Common myeloid progenitor, CD34-positive (primary cell): ENCODE measurements at regions not wholly inside any gene's neighbourhood (a gene's known extent, or its start where the extent isn't known, plus 50 kb on each side); places are given as distances from the start of the nearest gene placed in this dataset.

Experiments used
- CTCF ChIA-PET: fragments of 350-600 bp; sonication (Branson Sonifier 250); formaldehyde crosslinking; loops from one replicate; lab custom pipeline; 2021; ENCODE audit warnings: antibody characterized with exemption; lab: Charles Lee
- POLR2A ChIA-PET: fragments of 350-600 bp; sonication (Branson Sonifier 250); formaldehyde crosslinking; loops from one replicate; lab custom pipeline; 2021; ENCODE audit warnings: antibody characterized with exemption; lab: Charles Lee
- DNase-seq, 3 donors: peaks; one replicate each; pipeline versions ENCODE4 v3.0.0 to v3.0.0-alpha.2; 2013
- H3K27ac ChIP-seq, 2 experiments: 1 replicate in 1 of 2; 2 replicates in 1 of 2; pipeline ENCODE4 v1.7.0; 2013; ENCODE audit warnings: inconsistent platforms in 2 of 2, low read length in 2 of 2, mild to moderate bottlenecking in 2 of 2, low read depth in 1 of 2, moderate library complexity in 1 of 2; ENCODE audit not compliant: severe bottlenecking in 2 of 2, insufficient read depth in 1 of 2, poor library complexity in 1 of 2
- H3K27me3 ChIP-seq, 5 experiments: replicated peaks in 2 of 5; 1 replicate in 3 of 5; 2 replicates in 2 of 5; pipeline versions ENCODE4 v1.6.1 to v1.7.0; 2013; ENCODE audit warnings: low read length in 4 of 5, mild to moderate bottlenecking in 2 of 5, moderate library complexity in 2 of 5, inconsistent platforms in 1 of 5; ENCODE audit not compliant: insufficient read depth in 5 of 5, control insufficient read depth in 4 of 5
- H3K36me3 ChIP-seq, 4 experiments: 1 replicate in 2 of 4; 2 replicates in 2 of 4; pipeline versions ENCODE4 v1.6.1 to v1.7.0; 2013; ENCODE audit warnings: low read length in 3 of 4, control low read depth in 1 of 4, mild to moderate bottlenecking in 1 of 4; ENCODE audit not compliant: control insufficient read depth in 4 of 4, insufficient read depth in 4 of 4
- H3K4me1 ChIP-seq, 4 experiments: 1 replicate in 3 of 4; 2 replicates in 1 of 4; pipeline versions ENCODE4 v1.6.1 to v1.7.1; 2013; ENCODE audit warnings: low read length in 3 of 4, mild to moderate bottlenecking in 3 of 4, control low read depth in 1 of 4, inconsistent platforms in 1 of 4, moderate library complexity in 1 of 4; ENCODE audit not compliant: control insufficient read depth in 4 of 4, insufficient read depth in 4 of 4; ENCODE audit errors: control extremely low read depth in 1 of 4
- H3K4me3 ChIP-seq, 7 experiments: 1 replicate in 4 of 7; 2 replicates in 3 of 7; pipeline versions ENCODE4 v1.5.1 to v1.7.0; 2013; ENCODE audit warnings: mild to moderate bottlenecking in 7 of 7, low read length in 6 of 7, moderate library complexity in 6 of 7, inconsistent platforms in 2 of 7, low read depth in 2 of 7, control low read depth in 1 of 7; ENCODE audit not compliant: insufficient read depth in 4 of 7, control insufficient read depth in 1 of 7; ENCODE audit errors: extremely low read depth in 1 of 7
- H3K9me3 ChIP-seq, 5 experiments: 1 replicate in 4 of 5; 2 replicates in 1 of 5; pipeline versions ENCODE4 v1.6.1 to v1.7.1; 2013; ENCODE audit warnings: low read length in 4 of 5, mild to moderate bottlenecking in 2 of 5, inconsistent platforms in 1 of 5, low read depth in 1 of 5, moderate library complexity in 1 of 5; ENCODE audit not compliant: control insufficient read depth in 4 of 5, insufficient read depth in 2 of 5; ENCODE audit errors: control extremely low read depth in 1 of 5
- WGBS: methylation state at CpG from one replicate; pipeline ENCODE4 v1.1.5; 2013; ENCODE audit not compliant: insufficient coverage; 5-methylcytosine and 5-hydroxymethylcytosine counted together

DNA sequence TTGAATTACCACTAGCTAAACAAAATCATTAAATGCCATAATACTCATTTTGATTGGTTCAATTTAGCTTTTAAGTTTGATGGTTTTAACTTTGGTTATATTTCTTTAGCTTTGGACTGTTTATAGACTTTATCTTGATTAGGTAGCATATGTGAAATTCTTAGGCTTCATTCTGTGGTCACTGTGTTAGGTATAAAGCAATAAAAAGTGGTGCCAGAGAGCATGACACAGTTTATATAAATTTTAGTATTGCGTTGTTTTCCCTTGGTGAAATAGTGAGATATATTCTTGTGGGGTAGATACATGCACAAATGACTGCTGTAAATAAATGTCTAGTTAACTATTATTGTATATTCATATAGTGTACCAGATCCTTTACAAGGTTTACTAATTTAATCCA is 474.2 kb upstream of the GRID2 start:
- ChIA-PET POLR2A (no interaction called here), CTCF (no interaction called here)
- H3K27me3 ChIP-seq = no peaks in the 10 kb centered on the region
- no peaks in the 10 kb centered on the region for H3K36me3 ChIP-seq
- DNase-seq = no peak
- no peak overlapping the region for H3K4me3 ChIP-seq
- H3K4me1 ChIP-seq = no peaks in the 10 kb centered on the region
- no peak overlapping the region for H3K27ac ChIP-seq
- no CpG with 5 or more reads among the region's 1 CpG for WGBS
- H3K9me3 ChIP-seq = peaks cover 0 to 25% (median 2%) of the 10 kb centered on the region in 5 experiments

DNA sequence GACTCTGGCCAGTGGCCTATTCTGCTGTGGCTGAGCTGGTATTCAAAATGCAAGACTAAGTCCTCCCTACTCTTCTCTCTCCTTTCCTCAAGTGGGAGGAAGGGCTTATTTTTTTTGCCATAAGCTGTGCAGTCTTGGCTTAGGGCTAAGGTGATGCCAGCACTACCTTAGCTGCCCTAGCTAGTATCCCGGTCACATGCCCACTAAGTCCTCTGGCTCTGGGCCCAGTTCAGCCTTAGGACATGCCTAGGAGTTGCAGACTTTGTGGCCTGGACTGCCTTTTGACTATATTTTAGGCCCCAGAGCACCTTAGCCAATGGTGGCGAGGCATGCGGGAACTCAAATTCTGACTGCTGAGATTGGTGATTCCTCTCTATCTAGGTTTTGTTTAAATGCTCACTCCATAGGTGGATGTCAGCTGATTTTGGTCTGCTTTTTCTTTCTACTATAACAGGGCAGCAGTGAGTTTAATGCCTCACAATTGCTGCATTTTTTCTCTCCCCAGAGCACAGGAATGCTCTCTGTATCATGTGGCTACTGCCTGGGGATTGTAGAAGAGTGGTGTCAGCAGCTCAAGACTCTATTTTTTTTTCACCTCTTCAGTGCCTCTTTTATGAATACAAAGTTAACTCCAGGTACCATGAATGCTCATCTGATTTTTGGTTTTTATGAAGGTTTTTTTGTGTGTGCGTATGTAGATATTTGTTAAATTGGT is 472.9 kb upstream of the GRID2 start:
- H3K27me3 ChIP-seq = no peaks in the 10 kb centered on the region
- ChIA-PET POLR2A (no interaction called here), CTCF (no interaction called here)
- H3K27ac ChIP-seq = no peak overlapping the region
- peaks cover 0 to 28% (median 2%) of the 10 kb centered on the region in 5 experiments for H3K9me3 ChIP-seq
- no peak overlapping the region for H3K4me3 ChIP-seq
- WGBS = 94% methylated on average over 2 of the region's 4 CpGs
- H3K36me3 ChIP-seq = no peaks in the 10 kb centered on the region
- no peaks in the 10 kb centered on the region for H3K4me1 ChIP-seq
- no peak for DNase-seq

DNA sequence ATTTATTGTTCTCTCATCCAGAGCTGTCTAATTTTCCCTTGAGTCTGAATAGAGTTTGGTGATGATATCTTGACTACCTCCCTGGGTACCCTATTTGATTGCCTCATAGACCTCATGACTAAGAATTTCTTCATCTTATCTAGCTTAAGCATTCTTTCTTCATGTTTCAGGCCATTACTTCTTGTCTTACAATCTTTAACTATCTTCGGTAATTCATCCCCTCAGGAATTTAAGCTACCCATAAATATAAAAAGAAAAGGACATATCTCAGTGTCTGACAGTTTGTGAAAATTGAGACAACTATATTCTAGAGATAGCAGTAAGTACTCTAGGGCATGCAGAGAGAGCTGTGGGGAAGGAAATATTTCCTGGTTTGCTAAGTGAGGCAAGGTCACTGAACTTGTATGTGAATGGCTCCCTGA is 466.1 kb upstream of the GRID2 start:
- H3K9me3 ChIP-seq = peaks cover 0 to 19% (median 2%) of the 10 kb centered on the region in 5 experiments
- ChIA-PET POLR2A (no interaction called here), CTCF (no interaction called here)
- no peak overlapping the region for H3K27ac ChIP-seq
- H3K4me3 ChIP-seq = no peak overlapping the region
- DNase-seq = no peak
- H3K4me1 ChIP-seq = no peaks in the 10 kb centered on the region
- H3K36me3 ChIP-seq = no peaks in the 10 kb centered on the region
- H3K27me3 ChIP-seq = no peaks in the 10 kb centered on the region
- WGBS = no CpG with 5 or more reads among the region's 1 CpG

DNA sequence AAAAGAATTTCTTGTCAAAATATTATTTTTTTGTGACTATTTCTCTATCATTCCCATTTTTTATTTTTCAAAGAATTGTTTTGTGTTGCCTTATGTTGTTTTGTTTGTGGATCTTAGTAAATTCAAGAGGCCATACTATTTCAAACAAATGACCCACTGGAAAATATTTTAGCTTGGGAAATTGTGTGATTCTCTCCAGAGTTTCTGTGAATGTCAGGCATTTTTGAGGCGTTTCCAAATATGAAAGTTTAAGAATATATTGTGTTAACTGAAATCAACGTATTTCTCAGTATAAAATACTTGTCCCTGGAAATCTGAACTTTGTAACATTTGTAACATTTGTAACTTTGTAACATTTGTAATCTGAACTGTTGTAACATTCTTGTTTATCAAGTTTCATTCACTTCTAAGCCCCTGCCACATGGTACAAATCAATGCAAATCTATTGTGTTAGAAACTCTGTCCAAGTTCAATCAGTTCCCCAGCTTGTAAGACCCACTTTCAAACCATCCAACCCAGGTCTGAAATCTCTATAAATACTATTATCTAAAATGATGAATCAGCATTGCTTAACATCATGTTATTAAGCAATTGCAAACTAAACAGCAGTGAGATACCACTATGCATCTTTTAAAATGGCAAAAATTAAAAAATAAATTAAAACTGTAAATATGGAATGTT is 465.4 kb upstream of the GRID2 start:
- CTCF ChIA-PET = no interaction called here

DNA sequence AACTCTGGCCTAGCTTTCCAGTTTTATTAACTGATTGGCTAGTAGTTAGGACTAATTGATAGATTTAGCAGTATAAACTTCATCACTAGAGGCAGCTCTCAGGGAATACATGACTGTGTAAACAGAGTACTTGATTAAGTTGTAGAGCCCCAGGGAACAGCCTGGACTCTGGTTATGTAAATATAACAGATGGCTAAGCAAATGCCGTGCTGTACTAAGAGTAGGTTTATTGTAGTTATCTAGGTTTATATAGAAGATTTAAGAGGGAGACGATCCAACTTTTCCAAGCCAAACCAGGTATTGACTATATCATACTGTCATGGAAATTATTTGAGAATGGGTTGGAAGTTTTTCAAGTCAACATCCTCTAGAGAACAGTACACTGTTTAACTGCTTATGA is 463.4 kb upstream of the GRID2 start:
- no peak overlapping the region for H3K4me3 ChIP-seq
- POLR2A ChIA-PET = no interaction called here
- no peaks in the 10 kb centered on the region for H3K36me3 ChIP-seq
- no CpG with 5 or more reads among the region's 2 CpGs for WGBS
- CTCF ChIA-PET = no interaction called here
- no peaks in the 10 kb centered on the region for H3K4me1 ChIP-seq
- no peak for DNase-seq
- H3K27me3 ChIP-seq = no peaks in the 10 kb centered on the region
- no peak overlapping the region for H3K27ac ChIP-seq
- peaks cover 0 to 1% (median 0%) of the 10 kb centered on the region in 5 experiments for H3K9me3 ChIP-seq

More for the DNA sequence above, 465.4 kb upstream of the GRID2 start:
- no peak overlapping the region for H3K27ac ChIP-seq
- DNase-seq = no peak
- no peaks in the 10 kb centered on the region for H3K4me1 ChIP-seq
- H3K36me3 ChIP-seq = no peaks in the 10 kb centered on the region
- peaks cover 0 to 13% (median 2%) of the 10 kb centered on the region in 5 experiments for H3K9me3 ChIP-seq
- H3K27me3 ChIP-seq = no peaks in the 10 kb centered on the region
- no CpG with 5 or more reads among the region's 2 CpGs for WGBS
- POLR2A ChIA-PET = no interaction called here
- no peak overlapping the region for H3K4me3 ChIP-seq

DNA sequence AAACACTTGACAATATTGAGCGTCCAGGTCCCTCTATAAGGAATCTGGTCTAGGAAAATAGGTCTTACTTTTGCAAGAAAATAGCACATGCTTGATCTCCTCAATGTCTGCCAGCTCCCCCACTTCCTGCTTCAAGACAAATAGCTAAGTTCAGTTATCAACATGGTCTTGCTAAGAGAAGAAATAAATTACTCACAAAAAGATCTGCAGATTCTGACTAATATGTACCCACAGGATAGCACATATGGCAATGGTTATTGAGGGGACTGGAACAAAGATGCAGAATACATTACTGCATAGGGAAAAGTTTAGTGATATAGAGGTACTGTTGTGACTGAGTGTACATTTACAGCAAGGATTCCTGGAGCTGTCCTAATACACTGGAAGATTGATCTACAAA is 457.5 kb upstream of the GRID2 start:
- DNase-seq = no peak
- 100% methylated on average over 1 of the region's 1 CpG for WGBS
- ChIA-PET CTCF (no interaction called here), POLR2A (no interaction called here)
- Histone ChIP-seq H3K36me3 (no peaks in the 10 kb centered on the region), H3K27me3 (no peaks in the 10 kb centered on the region), H3K9me3 (no peaks in the 10 kb centered on the region), H3K27ac (no peak overlapping the region), H3K4me1 (no peaks in the 10 kb centered on the region), H3K4me3 (no peak overlapping the region)

DNA sequence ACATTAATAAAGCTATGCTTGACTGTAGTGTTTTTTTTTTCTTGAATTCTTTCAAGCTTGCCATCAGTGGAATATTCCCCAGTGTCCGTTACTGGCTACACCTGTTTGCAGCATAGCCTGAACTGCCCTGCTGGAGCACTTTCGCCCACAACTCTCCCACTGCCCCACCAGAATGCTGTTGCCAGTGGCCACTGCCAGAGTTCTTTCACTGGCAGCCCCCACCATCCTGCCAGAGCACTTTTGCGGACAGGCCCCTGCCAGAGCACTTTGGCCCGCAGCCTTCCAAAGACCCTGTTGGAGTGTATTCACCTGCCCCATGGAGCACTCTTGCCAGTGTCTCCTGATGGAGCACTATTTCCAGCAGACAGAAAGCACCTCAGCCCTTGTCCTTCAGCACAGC is 452.3 kb upstream of the GRID2 start:
- ChIA-PET POLR2A (no interaction called here), CTCF (no interaction called here)
- no peaks in the 10 kb centered on the region for H3K36me3 ChIP-seq
- no peak overlapping the region for H3K4me3 ChIP-seq
- no peaks in the 10 kb centered on the region for H3K4me1 ChIP-seq
- no peaks in the 10 kb centered on the region for H3K27me3 ChIP-seq
- no peak for DNase-seq
- no peak overlapping the region for H3K27ac ChIP-seq
- 100% methylated on average over 2 of the region's 4 CpGs for WGBS
- peaks cover 0 to 3% (median 0%) of the 10 kb centered on the region in 5 experiments for H3K9me3 ChIP-seq
